GM18511 (cell line): ENCODE measurements at regions not wholly inside any gene's neighbourhood (a gene's known extent, or its start where the extent isn't known, plus 50 kb on each side); places are given as distances from the start of the nearest gene placed in this dataset.

Experiments used
- ATAC-seq: cut with Tn5 transposase; IDR thresholded peaks from one replicate; pipeline ENCODE4 v1.9.1; 2021; ENCODE audit warnings: mild to moderate bottlenecking, moderate library complexity; ENCODE audit not compliant: unreplicated experiment

GRCh38 chr6:150536835-150537234 lies 62.9 kb upstream of the PLEKHG1 start:
- no peak for ATAC-seq

GRCh38 chr6:150537491-150537890 lies 62.2 kb upstream of the PLEKHG1 start:
- no peak for ATAC-seq

DNA sequence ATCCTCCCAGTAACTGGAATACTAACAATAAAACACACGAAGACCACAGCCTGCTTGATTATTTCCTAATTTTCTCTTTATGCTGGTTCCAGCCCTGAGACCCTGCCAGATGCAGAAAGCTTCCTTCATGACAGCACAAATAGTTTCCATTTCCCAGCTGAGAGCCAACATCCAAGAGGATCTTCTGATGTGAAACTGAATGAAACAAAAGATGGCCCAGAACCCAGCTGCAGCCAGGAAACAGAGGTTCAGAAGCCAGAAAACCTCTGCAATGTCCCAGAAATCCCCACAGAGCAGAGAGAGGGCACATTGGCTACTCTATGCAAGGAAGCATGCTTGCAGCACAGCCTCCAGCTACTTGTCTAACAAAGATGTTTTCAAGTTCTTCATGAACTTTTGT lies 61.8 kb upstream of the PLEKHG1 start:
- no peak for ATAC-seq

DNA sequence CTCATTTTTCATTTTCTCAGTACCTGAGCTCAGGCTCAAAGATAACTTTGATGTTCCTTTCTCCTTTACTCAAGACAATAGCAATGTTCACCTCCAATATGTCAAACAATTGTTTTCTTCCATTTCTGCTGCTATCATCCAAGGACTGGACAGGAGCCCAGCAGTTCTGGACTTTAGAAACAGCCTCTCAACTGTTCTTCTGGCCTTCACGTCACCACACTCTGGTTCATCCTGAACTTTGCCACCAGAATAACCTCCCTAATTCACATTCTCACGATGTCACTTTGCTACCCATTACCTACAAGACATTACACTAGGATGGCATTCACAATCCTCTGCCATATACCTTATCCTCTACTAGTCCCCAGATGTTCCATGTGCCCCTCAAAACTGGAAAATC lies 60.6 kb upstream of the PLEKHG1 start:
- no peak for ATAC-seq

- ATAC-seq: no peak
These were observed 60.1 kb upstream of the PLEKHG1 start for GRCh38 chr6:150539568-150539967.

- no peak for ATAC-seq
These were observed 58.1 kb upstream of the PLEKHG1 start for GRCh38 chr6:150541576-150541975.

GRCh38 chr6:150543178-150543577 lies 56.5 kb upstream of the PLEKHG1 start:
- no peak for ATAC-seq

- no peak for ATAC-seq
These were observed 54.9 kb upstream of the PLEKHG1 start for GRCh38 chr6:150544793-150545192.

DNA sequence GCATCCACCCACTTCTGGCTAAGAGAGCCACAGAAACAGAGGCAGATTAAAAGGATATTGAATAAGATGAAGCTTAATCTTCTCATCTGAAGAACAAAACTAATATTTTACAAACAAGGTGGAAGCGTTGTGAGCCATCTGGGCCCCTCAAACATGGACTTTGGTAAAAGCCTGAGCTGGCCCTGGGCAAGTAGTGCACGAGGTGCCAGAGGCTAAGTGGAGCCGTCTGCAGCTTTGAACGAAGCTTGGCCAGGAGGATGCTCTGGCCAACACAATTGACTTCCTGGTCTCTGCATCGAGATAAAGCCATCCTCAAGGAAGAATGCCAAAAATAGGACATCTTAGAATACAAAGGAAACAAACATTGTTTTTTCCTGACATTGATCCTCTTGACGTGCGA lies 53.2 kb upstream of the PLEKHG1 start:
- no peak for ATAC-seq

DNA sequence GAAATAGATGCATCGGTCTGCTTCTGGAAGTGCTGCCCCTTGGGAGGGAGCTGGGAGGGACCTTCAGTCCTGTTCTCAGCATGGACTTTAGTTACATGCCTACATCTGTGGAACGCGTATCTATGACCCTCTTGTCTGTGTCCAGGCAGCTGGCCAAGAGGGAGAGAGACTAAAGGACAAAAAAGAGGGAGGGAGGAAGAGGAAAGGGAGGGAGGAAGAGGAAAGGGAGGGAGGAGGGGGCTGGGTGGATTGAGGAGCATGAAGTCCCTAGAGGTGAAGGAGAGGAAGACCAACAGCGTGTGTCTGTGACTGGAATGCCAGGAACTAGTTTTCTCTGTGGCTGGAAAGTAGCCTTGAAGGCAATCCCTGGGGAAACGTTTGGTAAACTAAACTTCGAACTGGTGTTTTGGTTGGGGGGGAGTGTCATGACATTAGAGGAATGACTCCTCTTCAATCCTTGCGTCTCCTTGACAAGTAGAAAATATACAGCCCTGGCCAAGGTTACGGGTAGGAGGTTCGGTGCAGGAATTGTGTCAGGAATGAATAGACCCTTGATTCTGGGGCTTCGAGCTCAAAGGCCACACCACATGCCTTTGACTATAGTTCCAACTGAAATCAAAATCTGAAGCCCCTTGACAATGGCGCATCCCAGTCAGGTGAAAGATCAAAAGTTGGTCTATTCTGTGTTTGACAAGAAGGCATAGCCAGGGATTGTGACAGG lies 52.0 kb upstream of the PLEKHG1 start:
- ATAC-seq: no peak

DNA sequence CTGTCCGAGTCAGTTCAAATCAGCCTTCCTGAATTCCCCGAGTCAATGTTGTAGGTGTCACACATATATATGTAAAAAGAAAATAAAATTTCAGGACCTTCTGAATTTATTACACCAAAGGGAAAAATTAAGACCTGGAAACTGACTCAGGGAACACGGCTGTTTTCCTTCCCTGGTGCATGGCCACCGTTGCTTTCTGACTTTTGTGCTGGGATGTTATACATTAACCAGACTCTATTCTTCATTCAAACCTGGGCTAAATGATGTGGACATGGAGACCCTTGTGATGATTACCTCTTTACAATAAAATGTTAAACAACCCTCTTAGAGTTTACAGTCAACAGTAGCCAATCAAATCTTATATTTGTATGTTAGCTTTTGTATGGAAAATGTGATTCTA lies 51.4 kb upstream of the PLEKHG1 start:
- no peak for ATAC-seq

DNA sequence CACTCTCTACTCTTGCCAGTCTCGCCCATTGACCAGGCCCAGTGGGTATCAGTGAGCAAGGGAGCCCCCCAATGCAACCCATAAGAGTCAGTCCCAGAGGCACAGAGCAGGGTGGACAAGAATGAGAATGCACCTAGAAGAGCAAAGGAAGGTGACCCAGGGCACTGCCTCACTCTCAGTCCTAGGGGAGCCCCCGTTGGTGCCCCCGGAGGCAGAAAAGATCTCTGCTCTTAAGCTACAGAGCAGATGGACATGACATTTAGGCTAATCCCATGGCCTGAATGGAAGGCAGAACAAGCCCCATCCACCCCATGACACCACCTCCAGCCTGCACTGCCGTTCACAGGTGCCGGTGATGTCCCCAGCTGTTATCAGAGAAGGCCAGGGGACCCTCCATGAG lies 50.7 kb upstream of the PLEKHG1 start:
- ATAC-seq: no peak

DNA sequence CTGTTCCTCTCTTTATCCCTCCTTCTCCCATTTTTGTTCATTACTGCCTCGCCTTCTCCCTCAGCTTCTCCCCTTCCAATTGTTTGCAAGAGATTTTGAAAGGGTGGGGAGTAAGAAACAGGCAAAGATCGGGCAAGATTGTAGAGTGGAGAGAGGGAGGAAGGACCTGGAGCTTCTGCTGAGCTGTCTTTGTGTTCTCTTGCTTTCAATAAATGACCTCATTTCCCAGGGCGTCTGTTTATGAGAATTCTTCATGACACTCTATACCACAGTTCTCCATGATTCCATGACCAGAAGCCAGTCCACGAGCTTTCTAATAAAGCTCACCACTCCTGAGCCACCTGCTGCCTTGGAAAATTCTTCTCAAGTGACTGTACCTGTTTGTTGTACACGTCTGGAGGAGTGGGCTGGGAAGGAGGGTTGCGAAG lies 50.0 kb upstream of the PLEKHG1 start:
- no peak for ATAC-seq
